ENCODE measurements at regions not wholly inside any gene's neighbourhood (a gene's known extent, or its start where the extent isn't known, plus 50 kb on each side); places are given as distances from the start of the nearest gene placed in this dataset.
A peak's percentile ranks its signal among the peaks of the same experiment; 100 is the strongest.
"Not testable (repeated sequence)": the region's sequence is repeated elsewhere in the genome, so short reads cannot be mapped to it uniquely, and the experiment has no call there.

- Mint-ChIP-seq H3K36me3 (no peaks in the 10 kb centered on the region), H3K9me3 (no peaks in the 10 kb centered on the region), H3K27ac (no peak overlapping the region)
- no peak for ATAC-seq
- DNase-seq (ENCODE audit: low spot score in 2 of 2) = no peak
These were observed 86.6 kb upstream of the RGPD5 start for GRCh38 chr2:109707281-109708147.

DNA sequence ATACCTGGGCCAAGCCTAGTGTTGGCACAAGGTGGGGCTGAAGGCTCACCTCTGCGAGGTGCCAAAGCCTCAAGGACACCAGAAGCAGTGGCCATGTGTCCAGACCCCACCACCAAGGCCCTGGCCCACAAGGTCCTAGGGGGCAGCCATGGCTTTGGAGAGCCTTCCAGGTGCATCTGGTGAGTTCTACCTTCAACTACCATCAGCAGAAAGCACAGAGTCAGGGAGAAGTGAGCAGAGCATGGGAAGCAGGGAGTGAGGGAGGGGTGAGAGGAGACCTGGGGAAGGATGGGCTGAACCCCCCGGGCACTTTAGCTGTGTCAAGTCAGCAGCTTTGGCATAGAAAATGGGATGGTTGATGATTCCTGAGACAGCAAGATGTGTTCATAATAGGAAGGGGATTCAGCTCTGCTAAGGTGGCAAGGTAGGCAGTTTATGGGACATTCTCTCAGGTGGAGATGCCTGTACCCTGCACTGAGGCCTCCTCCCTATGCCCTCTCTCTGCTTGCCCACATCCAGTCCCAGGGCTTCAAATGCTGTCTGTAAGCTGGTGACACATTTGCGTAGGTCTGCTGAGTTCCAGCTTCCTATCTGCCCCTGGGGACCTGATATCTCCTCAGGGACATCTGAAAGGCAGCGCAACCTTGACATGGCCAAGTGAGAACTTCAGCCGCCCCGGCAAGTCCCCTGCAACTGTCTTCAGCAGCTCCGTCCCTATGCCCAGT, 83.4 kb upstream of the RGPD5 start:
- no peak for DNase-seq (ENCODE audit: low spot score in 2 of 2)
- no peak for ATAC-seq
- H3K36me3 Mint-ChIP-seq = no peaks in the 10 kb centered on the region
- H3K9me3 Mint-ChIP-seq = no peaks in the 10 kb centered on the region
- H3K27ac Mint-ChIP-seq = no peak overlapping the region

DNA sequence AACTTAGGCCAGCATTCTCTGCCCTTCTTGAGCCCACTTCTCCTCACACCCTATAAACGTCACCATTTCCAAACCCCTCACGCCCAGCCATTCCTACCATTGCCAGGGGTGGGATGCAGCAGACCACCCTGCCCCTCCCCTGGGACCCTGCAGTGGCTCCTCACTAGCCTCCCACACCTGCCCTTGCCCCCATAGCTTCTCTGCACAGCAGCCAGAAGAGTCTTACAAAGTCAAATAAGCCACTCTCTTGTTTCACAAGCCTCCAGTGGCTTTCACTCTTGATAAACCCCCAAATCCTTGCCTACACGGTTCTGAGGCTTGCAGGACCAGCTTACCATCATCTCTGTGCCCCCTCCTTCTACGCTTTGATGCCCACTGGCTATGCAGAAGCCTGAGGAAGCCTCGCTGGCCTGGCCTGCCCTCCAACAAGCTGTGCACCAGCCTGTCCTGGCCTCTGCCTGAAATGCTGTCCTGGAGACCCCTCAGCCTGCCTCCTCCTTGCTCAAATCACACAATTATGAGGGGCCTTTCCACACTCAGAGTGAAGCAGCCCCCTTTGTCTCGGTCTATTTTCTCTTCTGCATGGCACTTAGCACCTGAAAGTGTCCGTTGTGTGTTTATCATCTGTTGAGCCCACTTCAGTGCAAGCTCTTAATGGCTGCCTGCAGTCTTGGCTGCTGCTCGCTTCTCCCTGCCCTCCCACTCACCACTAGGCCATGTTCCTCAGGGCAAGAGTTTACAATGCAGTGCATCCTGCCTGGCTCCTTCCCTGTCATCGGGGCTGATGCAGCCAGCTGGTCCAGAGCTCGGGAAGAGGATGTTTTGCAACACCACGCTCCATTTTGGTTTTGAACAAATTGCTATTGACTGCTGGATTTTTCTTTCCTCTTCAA, 82.6 kb upstream of the RGPD5 start:
- Mint-ChIP-seq H3K27ac (peak overlapping the region in 1 of 2 donors; percentile 30), H3K36me3 (no peaks in the 10 kb centered on the region), H3K9me3 (no peaks in the 10 kb centered on the region)
- DNase-seq (ENCODE audit: low spot score in 2 of 2) = no peak
- ATAC-seq = no peak

GRCh38 chr2:109712123-109712449, 82.0 kb upstream of the RGPD5 start:
- Mint-ChIP-seq H3K27ac (no peak overlapping the region), H3K9me3 (no peaks in the 10 kb centered on the region), H3K36me3 (no peaks in the 10 kb centered on the region)
- ATAC-seq (no peak), DNase-seq (ENCODE audit: low spot score in 2 of 2) (no peak)

DNA sequence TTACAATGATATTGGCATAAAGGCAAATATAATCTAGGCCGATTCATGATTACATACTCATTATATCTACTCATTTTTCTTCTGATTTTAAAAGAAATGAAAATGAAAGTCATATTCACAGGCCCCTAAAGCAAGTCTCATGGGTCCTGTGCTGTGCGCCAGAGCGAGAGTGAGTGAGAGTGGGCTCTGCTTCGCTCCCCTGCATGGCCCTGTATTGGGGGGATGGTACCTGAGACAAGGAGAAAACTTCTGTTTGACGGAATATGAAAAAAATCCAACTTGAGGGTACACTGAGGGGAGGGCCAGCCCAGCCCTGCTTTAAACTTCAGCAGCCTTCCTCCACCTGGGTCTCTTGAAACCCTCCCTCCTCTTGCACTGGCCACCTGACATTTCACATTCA, 81.4 kb upstream of the RGPD5 start:
- no peak for ATAC-seq
- no peak for DNase-seq (ENCODE audit: low spot score in 2 of 2)
- no peaks in the 10 kb centered on the region for H3K36me3 Mint-ChIP-seq
- H3K9me3 Mint-ChIP-seq = no peaks in the 10 kb centered on the region
- no peak overlapping the region for H3K27ac Mint-ChIP-seq

DNA sequence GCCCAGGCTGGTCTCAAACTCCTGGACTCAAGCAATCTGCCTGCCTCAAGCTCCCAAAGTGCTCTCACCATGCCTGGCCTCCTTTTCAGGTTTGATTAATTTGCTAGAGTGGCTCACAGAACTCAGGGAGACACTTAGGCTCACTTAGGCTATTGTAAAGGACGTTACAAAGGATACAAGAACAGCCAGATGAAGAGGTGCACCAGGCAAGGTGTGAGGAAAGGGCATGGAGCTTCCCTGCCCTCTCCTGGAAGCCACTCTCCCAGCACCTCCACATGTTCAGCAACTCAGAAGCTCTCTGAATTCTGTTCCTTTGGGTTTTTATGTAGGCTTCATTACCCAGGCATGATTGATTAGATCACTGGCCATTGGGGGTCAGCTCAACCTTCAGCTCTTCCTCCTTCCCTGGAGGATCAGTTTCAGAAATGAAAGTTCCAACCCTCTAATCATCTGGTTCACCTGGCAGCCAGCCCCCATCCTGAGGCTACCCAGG, 78.7 kb upstream of the RGPD5 start:
- DNase-seq (ENCODE audit: low spot score in 2 of 2) (no peak), ATAC-seq (no peak)
- Mint-ChIP-seq H3K27ac (no peak overlapping the region), H3K9me3 (peaks cover 0 to 6% of the 10 kb centered on the region in 2 donors), H3K36me3 (no peaks in the 10 kb centered on the region)

- H3K36me3 Mint-ChIP-seq; H3K27ac Mint-ChIP-seq; ATAC-seq; DNase-seq (ENCODE audit: low spot score in 2 of 2); H3K9me3 Mint-ChIP-seq: not testable (repeated sequence)
These were observed 77.5 kb upstream of the RGPD5 start for GRCh38 chr2:109716596-109716995.

DNA sequence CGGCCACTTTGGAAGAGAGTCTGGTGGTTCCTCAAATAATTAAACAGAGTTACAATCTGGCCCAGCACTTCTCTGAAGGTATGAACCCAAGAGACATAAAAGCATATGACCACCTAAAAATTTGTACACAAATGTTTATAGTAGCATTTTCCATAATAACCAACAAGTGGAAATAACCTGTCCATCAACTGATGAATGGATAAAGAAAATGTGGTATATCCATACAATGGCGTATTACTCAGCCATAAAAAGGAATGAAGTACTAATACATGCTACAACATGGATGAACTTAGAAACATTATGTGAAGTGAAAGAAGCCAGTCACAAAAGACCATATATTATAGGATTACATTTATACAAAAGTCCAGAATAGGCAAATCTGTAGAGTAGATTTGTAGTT, 76.0 kb upstream of the RGPD5 start:
- ATAC-seq (no peak), DNase-seq (ENCODE audit: low spot score in 2 of 2) (no peak)
- no peaks in the 10 kb centered on the region for H3K36me3 Mint-ChIP-seq
- H3K27ac Mint-ChIP-seq = no peak overlapping the region
- H3K9me3 Mint-ChIP-seq = peaks cover 0 to 6% of the 10 kb centered on the region in 2 donors

DNA sequence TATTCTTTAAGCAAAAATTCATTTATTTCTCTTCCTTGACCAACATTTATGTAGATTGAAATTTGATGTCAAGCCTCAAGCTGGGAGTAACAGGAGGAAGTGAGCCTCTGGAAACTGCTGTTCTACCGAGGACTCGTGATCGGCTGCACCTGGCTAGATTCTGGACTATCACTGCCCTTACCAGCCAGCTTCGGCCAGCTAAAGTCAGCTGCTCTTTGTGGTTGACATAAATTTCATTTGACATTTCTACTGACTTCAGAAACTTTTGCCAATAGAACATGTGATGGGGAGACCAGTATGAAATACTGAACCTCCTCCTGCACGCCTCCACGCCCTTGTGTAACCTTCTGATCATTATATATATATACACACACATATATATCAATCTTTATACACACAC, 74.2 kb upstream of the RGPD5 start:
- Mint-ChIP-seq H3K9me3 (peaks cover 0 to 6% of the 10 kb centered on the region in 2 donors), H3K36me3 (no peaks in the 10 kb centered on the region), H3K27ac (no peak overlapping the region)
- ATAC-seq (no peak), DNase-seq (ENCODE audit: low spot score in 2 of 2) (no peak)

DNA sequence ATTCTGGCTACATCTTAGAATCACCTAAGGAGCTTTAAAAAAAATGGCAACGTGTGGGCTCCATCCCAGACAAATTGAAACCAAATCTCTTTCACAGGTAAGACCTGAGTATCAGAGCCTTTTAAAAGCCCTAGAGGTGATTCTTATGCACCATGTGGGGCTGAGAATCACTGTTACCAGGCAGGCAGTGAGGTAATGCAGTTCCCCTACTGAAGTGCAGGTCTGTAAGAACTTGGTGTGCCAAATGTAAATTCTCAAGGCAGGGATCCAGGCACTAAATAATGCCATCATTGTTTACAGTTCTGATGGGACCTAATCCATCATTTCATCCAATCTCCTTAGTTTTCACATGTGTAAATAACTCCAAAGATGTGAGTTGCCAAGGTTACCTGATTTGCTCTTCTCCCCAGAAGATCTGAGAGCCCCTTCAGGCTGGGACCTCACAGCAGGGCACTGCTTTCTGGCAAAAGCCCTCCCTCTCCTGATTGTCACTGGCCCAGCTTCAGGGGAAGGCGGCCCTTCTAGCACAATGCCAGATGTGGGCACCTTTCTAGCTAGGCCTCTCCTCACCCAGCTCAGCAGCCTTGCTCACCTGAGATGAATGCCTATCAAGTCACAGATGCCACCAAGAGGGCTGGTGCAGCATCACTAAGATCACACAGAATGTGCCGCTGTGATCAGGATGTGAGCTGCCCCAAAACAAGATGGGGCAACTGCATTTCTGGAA, 73.6 kb upstream of the RGPD5 start:
- Mint-ChIP-seq H3K36me3 (no peaks in the 10 kb centered on the region), H3K9me3 (peaks cover 0 to 6% of the 10 kb centered on the region in 2 donors), H3K27ac (no peak overlapping the region)
- ATAC-seq (no peak), DNase-seq (ENCODE audit: low spot score in 2 of 2) (no peak)

GRCh38 chr2:109721135-109721534, 73.0 kb upstream of the RGPD5 start:
- Mint-ChIP-seq H3K27ac (no peak overlapping the region), H3K36me3 (no peaks in the 10 kb centered on the region)
- no peak for DNase-seq (ENCODE audit: low spot score in 2 of 2)

DNA sequence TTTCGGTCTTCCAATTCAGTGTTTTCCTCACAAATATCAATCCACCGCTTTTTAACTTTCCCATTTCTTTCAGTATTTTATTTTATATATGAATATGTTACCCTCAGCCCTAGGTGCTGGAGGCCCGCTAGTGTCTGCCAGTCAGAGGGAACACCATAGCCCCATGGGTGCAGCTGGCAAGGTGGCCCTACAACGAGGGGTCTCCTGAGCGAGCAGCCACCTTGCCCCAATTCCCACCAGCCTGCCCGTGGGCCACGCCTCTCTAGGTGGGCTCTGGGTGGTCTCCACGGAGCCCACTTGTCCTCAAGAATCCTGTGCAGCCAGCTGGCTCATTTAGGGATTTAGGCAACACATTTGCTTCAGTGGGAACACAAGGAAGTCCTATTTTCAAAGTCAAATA, 72.5 kb upstream of the RGPD5 start:
- Mint-ChIP-seq H3K27ac (no peak overlapping the region), H3K9me3 (peaks cover 0 to 6% of the 10 kb centered on the region in 2 donors), H3K36me3 (no peaks in the 10 kb centered on the region)
- DNase-seq (ENCODE audit: low spot score in 2 of 2) (no peak), ATAC-seq (no peak)

More at GRCh38 chr2:109721135-109721534, 73.0 kb upstream of the RGPD5 start:
- no peak for ATAC-seq
- peaks cover 0 to 6% of the 10 kb centered on the region in 2 donors for H3K9me3 Mint-ChIP-seq

- ATAC-seq = no peak
- H3K9me3 Mint-ChIP-seq = peaks cover 0 to 6% of the 10 kb centered on the region in 2 donors
- no peak for DNase-seq (ENCODE audit: low spot score in 2 of 2)
- no peaks in the 10 kb centered on the region for H3K36me3 Mint-ChIP-seq
- no peak overlapping the region for H3K27ac Mint-ChIP-seq
These were observed 72.1 kb upstream of the RGPD5 start for GRCh38 chr2:109722026-109722425.

GRCh38 chr2:109722640-109723039, 71.5 kb upstream of the RGPD5 start:
- H3K27ac Mint-ChIP-seq; ATAC-seq; DNase-seq (ENCODE audit: low spot score in 2 of 2); H3K36me3 Mint-ChIP-seq; H3K9me3 Mint-ChIP-seq: not testable (repeated sequence)

DNA sequence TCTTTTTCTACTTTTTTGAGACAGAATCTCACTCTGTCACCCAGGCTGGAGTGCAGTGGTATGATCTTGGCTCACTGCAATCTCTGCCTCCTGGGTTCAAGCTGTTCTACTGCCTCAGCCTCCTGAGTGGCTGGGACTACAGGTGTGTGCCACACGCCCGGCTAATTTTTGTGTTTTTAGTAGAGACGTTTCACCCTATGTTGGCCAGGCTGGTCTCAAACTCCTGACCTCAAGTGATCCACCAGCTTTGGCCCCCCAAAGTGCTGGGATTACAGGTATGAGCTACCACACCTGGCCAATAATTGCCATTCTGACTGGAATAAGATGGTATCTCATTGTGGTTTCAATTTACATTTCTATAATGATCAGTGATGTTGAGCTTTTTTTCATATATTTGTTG, 71.0 kb upstream of the RGPD5 start:
- H3K9me3 Mint-ChIP-seq; DNase-seq (ENCODE audit: low spot score in 2 of 2); ATAC-seq; H3K27ac Mint-ChIP-seq; H3K36me3 Mint-ChIP-seq: not testable (repeated sequence)

Measured in activated naive CD4-positive, alpha-beta T cell treated with anti-CD3 and anti-CD28 coated beads, Interleukin-2, amount 50 U/mL, for 72 hours (primary cell).